ENCODE measurements at regions not wholly inside any gene's neighbourhood (a gene's known extent, or its start where the extent isn't known, plus 50 kb on each side); places are given as distances from the start of the nearest gene placed in this dataset.

DNA sequence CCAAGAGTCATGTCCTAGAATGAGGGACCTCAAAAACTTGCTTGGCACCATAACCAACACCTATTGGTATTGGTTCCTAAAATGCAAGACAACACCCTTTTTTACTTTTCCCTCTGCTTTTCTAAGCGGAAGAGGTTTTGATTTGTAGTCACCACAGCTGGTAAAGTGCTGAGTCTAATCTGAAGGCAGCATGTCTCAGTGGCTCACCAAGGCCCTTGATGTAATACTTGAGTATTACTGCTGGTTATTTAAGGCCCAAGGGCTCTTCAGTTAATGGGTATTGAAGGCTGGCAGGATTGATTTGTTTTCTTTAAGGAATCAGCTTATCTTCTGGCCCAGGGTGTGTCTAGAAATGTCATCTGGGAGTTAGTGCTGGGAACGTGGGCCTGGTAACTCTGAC lies 735.1 kb downstream of the GLUD2 start:
- Histone ChIP-seq H3K27me3 (no peaks in the 10 kb centered on the region), H3K4me1 (no peaks in the 10 kb centered on the region), H3K4me3 (no peak overlapping the region), H3K9me3 (no peaks in the 10 kb centered on the region), H3K27ac (no peak overlapping the region), H3K36me3 (peaks cover 4% of the 10 kb centered on the region)
- TF ChIP-seq, protein P1, sequence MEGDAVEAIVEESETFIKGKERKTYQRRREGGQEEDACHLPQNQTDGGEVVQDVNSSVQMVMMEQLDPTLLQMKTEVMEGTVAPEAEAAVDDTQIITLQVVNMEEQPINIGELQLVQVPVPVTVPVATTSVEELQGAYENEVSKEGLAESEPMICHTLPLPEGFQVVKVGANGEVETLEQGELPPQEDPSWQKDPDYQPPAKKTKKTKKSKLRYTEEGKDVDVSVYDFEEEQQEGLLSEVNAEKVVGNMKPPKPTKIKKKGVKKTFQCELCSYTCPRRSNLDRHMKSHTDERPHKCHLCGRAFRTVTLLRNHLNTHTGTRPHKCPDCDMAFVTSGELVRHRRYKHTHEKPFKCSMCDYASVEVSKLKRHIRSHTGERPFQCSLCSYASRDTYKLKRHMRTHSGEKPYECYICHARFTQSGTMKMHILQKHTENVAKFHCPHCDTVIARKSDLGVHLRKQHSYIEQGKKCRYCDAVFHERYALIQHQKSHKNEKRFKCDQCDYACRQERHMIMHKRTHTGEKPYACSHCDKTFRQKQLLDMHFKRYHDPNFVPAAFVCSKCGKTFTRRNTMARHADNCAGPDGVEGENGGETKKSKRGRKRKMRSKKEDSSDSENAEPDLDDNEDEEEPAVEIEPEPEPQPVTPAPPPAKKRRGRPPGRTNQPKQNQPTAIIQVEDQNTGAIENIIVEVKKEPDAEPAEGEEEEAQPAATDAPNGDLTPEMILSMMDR (IDR thresholded peaks at IDR 0.05), result no peak
- TF ChIP-seq POLR2A (IDR thresholded peaks at IDR 0.05) (no peak), POLR2AphosphoS5 (IDR thresholded peaks at IDR 0.05) (no peak)
- no peak for DNase-seq (ENCODE audit: low spot score in 2 of 2)
- intact Hi-C loops (cut with DNase I; ENCODE audit: low total_unique reads), result no loop called here

DNA sequence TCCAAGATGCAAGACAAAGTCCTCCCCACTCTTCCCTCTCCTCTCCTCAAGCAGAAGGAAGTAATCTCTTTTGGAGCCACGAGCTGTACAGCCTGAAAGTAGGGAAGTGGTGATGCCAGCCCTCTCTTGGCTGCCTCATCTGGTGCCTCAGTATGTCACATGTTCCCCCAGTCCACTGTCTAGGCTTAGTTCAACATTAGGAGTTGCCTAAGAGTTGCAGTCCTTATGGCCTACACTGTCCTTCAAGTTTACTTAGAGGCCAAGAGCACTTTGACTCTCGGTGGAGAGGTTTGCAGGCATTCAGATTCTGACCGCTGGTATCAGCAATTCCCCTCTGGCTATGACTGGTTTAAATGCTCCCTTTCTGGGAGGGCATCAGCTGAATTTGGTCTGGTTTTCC lies 735.6 kb downstream of the GLUD2 start:
- Histone ChIP-seq H3K27me3 (no peaks in the 10 kb centered on the region), H3K4me1 (no peaks in the 10 kb centered on the region), H3K4me3 (no peak overlapping the region), H3K9me3 (no peaks in the 10 kb centered on the region), H3K36me3 (peaks cover 4% of the 10 kb centered on the region), H3K27ac (no peak overlapping the region)
- intact Hi-C loops (cut with DNase I; ENCODE audit: low total_unique reads), result no loop called here
- TF ChIP-seq POLR2AphosphoS5 (IDR thresholded peaks at IDR 0.05) (no peak), POLR2A (IDR thresholded peaks at IDR 0.05) (no peak)
- TF ChIP-seq, protein P1 (IDR thresholded peaks at IDR 0.05), result no peak
- DNase-seq (ENCODE audit: low spot score in 2 of 2), result no peak

DNA sequence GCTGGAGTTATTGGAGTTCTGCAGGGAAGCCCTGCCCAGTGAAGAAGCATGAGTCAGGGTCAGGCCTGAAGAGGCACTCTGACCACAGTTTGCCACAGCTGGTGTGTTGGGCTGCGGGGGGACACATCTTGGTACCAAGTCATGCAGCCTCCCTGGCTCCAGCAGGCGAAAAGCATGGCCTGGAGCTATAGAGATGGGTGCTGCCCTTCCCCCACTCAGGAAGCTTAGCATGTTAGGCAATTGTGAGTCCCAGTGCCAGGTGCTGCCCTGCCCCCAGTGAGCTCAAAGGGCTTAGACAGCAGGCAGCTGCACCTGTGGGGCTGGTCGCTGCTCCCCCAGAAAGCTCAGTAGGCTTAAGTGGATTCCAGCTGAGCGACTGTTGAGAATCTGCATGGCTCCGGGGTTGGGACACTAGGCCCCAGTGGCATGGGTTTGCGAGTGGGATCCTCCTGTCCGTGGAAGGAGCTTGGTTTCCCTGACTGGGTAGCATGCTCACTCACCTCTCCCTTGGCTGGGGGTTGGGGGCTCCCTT lies 755.5 kb downstream of the GLUD2 start:
- no peak overlapping the region for H3K27ac ChIP-seq
- no peak for DNase-seq (ENCODE audit: low spot score in 2 of 2)
- no peaks in the 10 kb centered on the region for H3K27me3 ChIP-seq
- TF ChIP-seq POLR2A (IDR thresholded peaks at IDR 0.05) (no peak), POLR2AphosphoS5 (IDR thresholded peaks at IDR 0.05) (no peak)
- TF ChIP-seq, protein P1 (IDR thresholded peaks at IDR 0.05), result no peak
- intact Hi-C loops (cut with DNase I; ENCODE audit: low total_unique reads), result no loop called here
- H3K36me3 ChIP-seq, result no peaks in the 10 kb centered on the region
- H3K4me3 ChIP-seq, result no peak overlapping the region
- peaks cover 0 to 35% of the 10 kb centered on the region in 2 donors for H3K9me3 ChIP-seq
- no peaks in the 10 kb centered on the region for H3K4me1 ChIP-seq

DNA sequence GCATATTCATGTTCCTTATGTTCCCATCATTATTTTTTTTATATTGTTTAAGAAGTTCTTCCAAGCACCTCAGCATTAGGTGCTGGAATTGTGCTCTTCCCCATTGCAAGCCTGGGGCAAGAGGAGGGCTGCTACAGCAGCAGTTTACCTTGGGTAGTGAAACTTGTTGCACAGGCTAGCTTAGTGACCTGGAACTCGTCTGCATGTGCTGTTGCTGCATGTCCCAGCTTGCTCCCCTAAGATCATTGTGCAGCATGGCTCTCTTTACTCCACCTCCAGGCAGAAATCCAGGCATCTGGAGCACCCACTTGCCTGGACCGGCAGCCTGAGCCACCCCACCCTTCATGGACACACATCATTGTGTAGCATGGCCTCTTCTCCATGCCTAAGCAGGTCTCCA lies 776.0 kb downstream of the GLUD2 start:
- Histone ChIP-seq H3K4me1 (no peaks in the 10 kb centered on the region), H3K27me3 (no peaks in the 10 kb centered on the region), H3K27ac (no peak overlapping the region), H3K9me3 (no peaks in the 10 kb centered on the region), H3K4me3 (no peak overlapping the region), H3K36me3 (no peaks in the 10 kb centered on the region)
- intact Hi-C loops (cut with DNase I; ENCODE audit: low total_unique reads), result no loop called here
- no peak for DNase-seq (ENCODE audit: low spot score in 2 of 2)
- no peak for TF ChIP-seq POLR2AphosphoS5 (IDR thresholded peaks at IDR 0.05)
- no peak for TF ChIP-seq POLR2A (IDR thresholded peaks at IDR 0.05)
- TF ChIP-seq, protein P1 (IDR thresholded peaks at IDR 0.05), result no peak

DNA sequence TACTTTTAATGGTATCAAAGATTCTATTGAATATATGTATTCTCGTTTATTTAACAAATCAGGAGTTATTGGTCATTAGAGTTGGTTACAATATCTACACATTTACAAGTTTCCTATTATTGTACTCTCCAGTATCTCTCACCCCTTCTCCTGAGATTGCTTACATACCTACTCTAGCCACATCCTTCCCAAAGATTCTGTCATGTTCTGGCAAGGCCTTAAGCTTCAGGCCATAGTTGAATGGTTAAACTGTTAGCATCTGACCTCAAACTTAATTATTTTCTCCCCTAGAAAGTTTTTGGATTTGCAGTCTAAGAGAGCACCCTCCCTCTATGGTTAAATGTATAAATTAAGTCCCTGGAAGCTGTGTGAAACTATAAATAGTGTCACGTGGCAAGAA lies 784.2 kb downstream of the GLUD2 start:
- no peaks in the 10 kb centered on the region for H3K9me3 ChIP-seq
- H3K4me1 ChIP-seq, result no peaks in the 10 kb centered on the region
- no peak for TF ChIP-seq POLR2A (IDR thresholded peaks at IDR 0.05)
- no peak for TF ChIP-seq POLR2AphosphoS5 (IDR thresholded peaks at IDR 0.05)
- TF ChIP-seq, protein P1 (IDR thresholded peaks at IDR 0.05), result no peak
- intact Hi-C loops (cut with DNase I; ENCODE audit: low total_unique reads), result no loop called here
- no peak overlapping the region for H3K4me3 ChIP-seq
- no peaks in the 10 kb centered on the region for H3K36me3 ChIP-seq
- H3K27me3 ChIP-seq, result no peaks in the 10 kb centered on the region
- DNase-seq (ENCODE audit: low spot score in 2 of 2), result no peak
- no peak overlapping the region for H3K27ac ChIP-seq
